ENCODE measurements at regions not wholly inside any gene's neighbourhood (a gene's known extent, or its start where the extent isn't known, plus 50 kb on each side); places are given as distances from the start of the nearest gene placed in this dataset.

- no peak for DNase-seq
Observed at GRCh38 chr2:237016121-237016915, 69.4 kb upstream of the COPS8 start.

DNA sequence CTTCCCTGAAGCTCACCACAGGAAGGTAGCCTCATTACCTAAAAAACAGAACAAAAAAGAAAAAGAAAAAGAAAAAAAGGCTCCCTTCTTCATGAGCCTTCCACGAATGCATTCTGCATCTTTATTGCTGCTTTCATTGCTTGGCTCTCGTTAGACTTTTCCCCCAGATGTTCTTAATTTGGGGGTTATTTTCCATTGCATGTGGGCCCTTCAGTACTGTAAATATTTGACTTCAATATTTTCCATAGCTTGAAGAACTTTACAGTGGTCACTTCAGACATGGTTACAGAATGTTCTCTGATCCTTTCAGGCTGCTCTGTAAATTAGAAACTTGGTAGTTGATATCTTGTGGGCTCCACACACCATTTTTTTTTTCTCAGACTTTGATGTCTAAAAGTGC, 65.6 kb upstream of the COPS8 start:
- DNase-seq, result no peak

DNA sequence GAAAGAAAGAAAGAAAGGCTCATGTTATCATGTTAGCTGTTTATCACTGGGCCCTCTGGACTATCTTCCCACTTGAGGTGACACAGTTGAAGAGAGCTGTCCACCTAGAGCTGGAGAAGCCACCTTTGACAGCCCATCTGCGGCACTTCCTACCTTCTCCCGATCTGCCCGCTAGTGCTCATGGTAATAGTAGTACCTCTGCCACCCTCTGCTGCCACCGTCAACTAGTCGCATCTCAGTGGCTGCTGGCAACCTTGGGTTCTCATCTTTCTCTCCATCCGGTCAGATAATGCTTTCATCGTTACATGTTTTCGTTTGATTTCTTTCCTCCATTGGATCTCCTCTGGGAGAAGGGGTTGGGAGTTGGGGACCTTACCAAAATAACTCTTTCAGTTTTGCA, 63.2 kb upstream of the COPS8 start:
- peak; percentile 24 for DNase-seq

GRCh38 chr2:237024255-237024654, 61.4 kb upstream of the COPS8 start:
- no peak for DNase-seq

DNA sequence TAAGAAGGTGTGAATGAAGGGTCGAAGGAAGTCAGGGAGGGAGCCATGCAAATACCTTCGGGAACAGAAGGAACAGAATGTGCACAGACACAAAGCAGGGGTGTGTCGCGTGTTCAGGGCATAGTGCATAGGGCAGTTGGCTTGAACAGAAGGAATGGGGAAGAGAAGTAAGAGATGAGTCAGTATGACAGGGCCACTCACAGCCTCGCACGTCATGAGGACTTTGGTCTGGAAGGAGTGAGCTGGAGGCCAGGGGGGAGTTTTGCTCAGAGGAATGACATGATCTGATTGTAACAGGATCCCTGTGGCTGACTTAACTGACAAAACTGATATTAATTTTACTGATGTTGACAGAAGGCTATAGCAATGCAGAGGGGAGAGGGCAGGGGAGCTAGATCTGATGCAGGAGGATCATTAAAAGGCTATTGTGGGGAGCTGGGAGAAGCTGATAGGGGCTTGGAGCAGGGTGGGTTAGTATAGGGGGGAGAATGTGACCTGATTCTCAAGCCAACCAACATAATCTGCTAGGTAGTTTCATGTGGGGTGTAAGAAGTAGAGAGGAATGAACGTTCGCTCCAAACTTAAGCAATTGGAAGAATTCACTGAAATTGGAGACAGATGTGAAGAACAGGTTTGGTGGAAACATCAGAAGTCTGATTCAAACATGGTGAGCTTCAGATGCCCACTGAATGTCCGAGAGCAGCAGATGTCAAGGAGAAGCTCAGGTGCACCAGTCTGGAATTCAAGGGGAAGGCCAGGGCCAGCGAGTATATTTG, 60.4 kb upstream of the COPS8 start:
- no peak for DNase-seq

GRCh38 chr2:237026981-237027711, 58.5 kb upstream of the COPS8 start:
- peak; percentile 4 for DNase-seq

DNA sequence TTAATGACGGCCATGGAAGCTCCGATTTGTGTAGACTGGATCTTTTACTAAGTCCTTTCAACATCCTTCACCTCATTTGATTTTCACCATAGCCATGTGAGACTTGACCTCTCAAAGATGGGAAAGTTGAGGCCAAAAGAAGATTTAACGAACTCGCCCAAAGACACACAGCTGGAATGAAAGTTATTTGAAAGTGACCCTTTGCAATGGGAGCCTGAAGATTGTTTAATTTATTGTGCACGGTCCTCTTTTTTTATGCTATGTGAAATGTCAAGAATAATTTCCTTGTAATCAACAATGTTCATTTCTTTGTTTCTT, 58.0 kb upstream of the COPS8 start:
- no peak for DNase-seq

- DNase-seq, result no peak
Observed at GRCh38 chr2:237030382-237030781, 55.3 kb upstream of the COPS8 start.

DNA sequence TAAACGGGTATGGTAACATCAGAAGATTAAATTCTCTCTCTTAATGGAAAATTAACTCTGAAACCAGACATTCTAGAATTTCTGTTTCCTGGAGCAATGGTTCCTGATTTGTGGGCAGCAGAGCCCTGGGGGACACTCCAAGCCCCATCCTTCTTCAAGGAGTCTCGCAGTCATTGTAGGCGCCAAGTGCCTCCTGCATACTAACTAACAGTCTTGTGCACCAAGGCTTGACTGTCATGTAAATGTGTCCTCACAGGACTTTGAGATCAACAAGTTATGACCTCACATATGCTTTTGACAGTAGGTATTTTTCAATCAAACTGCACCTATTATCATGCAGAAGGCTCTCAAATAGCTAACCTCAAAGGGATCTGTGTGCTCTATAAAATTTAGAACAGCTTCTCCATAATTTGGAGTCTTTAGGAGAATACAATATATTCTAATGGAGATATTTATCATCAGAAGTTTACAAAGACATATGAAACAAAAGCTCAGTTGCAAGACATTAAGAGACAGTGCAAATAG, 52.1 kb upstream of the COPS8 start:
- no peak for DNase-seq

DNA sequence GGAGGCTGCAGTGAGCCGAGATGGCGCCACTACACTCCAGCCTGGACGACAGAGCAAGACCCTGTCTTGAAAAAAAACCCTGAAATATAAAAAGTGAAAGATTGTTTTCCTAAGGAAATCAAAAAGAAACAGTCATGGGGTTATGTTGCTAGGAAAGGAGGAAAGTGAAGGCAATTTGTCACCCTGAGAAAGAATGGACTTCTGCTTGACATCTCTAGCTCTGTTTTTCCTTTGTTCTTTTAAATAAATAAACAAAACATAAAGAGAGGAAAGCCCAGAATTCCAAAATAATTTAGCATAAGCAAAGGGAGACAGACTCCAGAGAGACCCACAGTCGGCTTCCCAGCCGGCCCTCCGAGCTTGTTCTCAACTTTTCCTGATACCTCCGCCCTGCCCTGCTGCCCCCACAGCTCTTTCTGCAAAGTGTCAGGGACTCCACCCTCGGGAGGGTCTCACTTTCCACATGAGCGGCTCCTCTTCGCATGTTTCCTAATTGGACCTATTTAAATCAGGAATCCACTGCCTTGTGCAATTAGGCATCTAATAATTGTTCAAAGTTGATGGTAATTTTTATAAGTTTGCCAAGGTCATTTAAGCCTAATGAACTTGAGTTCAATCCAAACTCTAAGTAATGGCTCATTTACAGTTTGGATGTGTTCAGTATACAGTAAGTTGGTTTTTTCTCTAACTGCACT, 49.8 kb upstream of the COPS8 start:
- DNase-seq, result no peak
